Smooth muscle cell (in vitro differentiated cells): ENCODE measurements at regions not wholly inside any gene's neighbourhood (a gene's known extent, or its start where the extent isn't known, plus 50 kb on each side); places are given as distances from the start of the nearest gene placed in this dataset.
"Not testable (repeated sequence)": the region's sequence is repeated elsewhere in the genome, so short reads cannot be mapped to it uniquely, and the experiment has no call there.

Experiments
- DNase-seq: peaks from one replicate; lab custom pipeline; 2025; ENCODE audit not compliant: unreplicated experiment; lab: John Stamatoyannopoulos, UW
- H2AFZ ChIP-seq: fragments of 200-600 bp; sonication (generic); 2 replicates; pipeline ENCODE4 v1.6.0; 2016; ENCODE audit warnings: antibody characterized with exemption, low read depth, mild to moderate bottlenecking
- H3F3A ChIP-seq: fragments of 200-600 bp; sonication (generic); 2 replicates; pipeline ENCODE4 v1.6.0; 2017; ENCODE audit warnings: antibody characterized with exemption, low read depth
- H3K27ac ChIP-seq: fragments of 200-600 bp; sonication (generic); 2 replicates; pipeline ENCODE4 v1.5.1; 2016; ENCODE audit warnings: low read depth, mild to moderate bottlenecking
- H3K27me3 ChIP-seq: fragments of 200-600 bp; sonication (generic); 2 replicates; pipeline ENCODE4 v1.6.1; 2016; ENCODE audit warnings: low read depth, mild to moderate bottlenecking
- H3K36me3 ChIP-seq: fragments of 200-600 bp; sonication (generic); 2 replicates; pipeline ENCODE4 v1.5.1; 2016; ENCODE audit warnings: low read depth
- H3K4me1 ChIP-seq: fragments of 200-600 bp; sonication (generic); 2 replicates; pipeline ENCODE4 v1.5.1; 2016; ENCODE audit warnings: low read depth
- H3K4me2 ChIP-seq: fragments of 200-600 bp; sonication (generic); 2 replicates; pipeline ENCODE4 v1.6.0; 2016; ENCODE audit warnings: mild to moderate bottlenecking
- H3K4me3 ChIP-seq: fragments of 200-600 bp; sonication (generic); 2 replicates; pipeline ENCODE4 v1.5.1; 2016; ENCODE audit warnings: mild to moderate bottlenecking
- H3K79me2 ChIP-seq: fragments of 200-600 bp; sonication (generic); 2 replicates; pipeline ENCODE4 v1.6.0; 2016; ENCODE audit warnings: low read depth, mild to moderate bottlenecking
- H3K9ac ChIP-seq: fragments of 200-600 bp; sonication (generic); 2 replicates; pipeline ENCODE4 v1.6.0; 2016; ENCODE audit warnings: low read depth
- H3K9me3 ChIP-seq: fragments of 200-600 bp; sonication (generic); replicated peaks from 2 replicates; pipeline ENCODE4 v1.5.1; 2016; ENCODE audit warnings: low read depth
- H4K20me1 ChIP-seq: fragments of 200-600 bp; sonication (generic); 2 replicates; pipeline ENCODE4 v1.6.0; 2016; ENCODE audit warnings: low read depth
- CTCF ChIP-seq: fragments of 200-600 bp; sonication (generic); IDR thresholded peaks from 2 replicates; pipeline ENCODE4 v1.5.1; 2017; ENCODE audit warnings: borderline replicate concordance, mild to moderate bottlenecking, antibody characterized with exemption; ENCODE audit not compliant: insufficient read depth, poor library complexity, severe bottlenecking
- WGBS: methylation state at CpG from one replicate; pipeline ENCODE4 v1.1.7; 2016; ENCODE audit warnings: low lambda C conversion rate; 5-methylcytosine and 5-hydroxymethylcytosine counted together

- Histone ChIP-seq H3K36me3 (no peaks in the 10 kb centered on the region), H3K27me3 (no peaks in the 10 kb centered on the region), H3K4me3 (no peak overlapping the region), H3K4me2 (no peak overlapping the region), H3K9me3 (no peaks in the 10 kb centered on the region), H3K79me2 (no peaks in the 10 kb centered on the region), H3K27ac (no peak overlapping the region), H3F3A (no peaks in the 10 kb centered on the region), H3K9ac (no peak overlapping the region), H2AFZ (no peak overlapping the region), H4K20me1 (peaks cover 11% of the 10 kb centered on the region), H3K4me1 (no peaks in the 10 kb centered on the region)
- 100% methylated on average over 1 of the region's 1 CpG for WGBS
- TF ChIP-seq CTCF = no peak
- DNase-seq = no peak
Observed at GRCh38 chr15:81725590-81725989, 320.2 kb downstream of the MEX3B start.

- H3K9me3 ChIP-seq = no peaks in the 10 kb centered on the region
- no peak for DNase-seq
- no peak overlapping the region for H3K9ac ChIP-seq
- H3K79me2 ChIP-seq = no peaks in the 10 kb centered on the region
- no peak overlapping the region for H2AFZ ChIP-seq
- H3K36me3 ChIP-seq = no peaks in the 10 kb centered on the region
- no peaks in the 10 kb centered on the region for H3K27me3 ChIP-seq
- H3K4me3 ChIP-seq = no peak overlapping the region
- peak overlapping the region; percentile 63 for H3K4me2 ChIP-seq
- no peaks in the 10 kb centered on the region for H3K4me1 ChIP-seq
- peaks cover 11% of the 10 kb centered on the region for H4K20me1 ChIP-seq
- WGBS = 40% methylated on average over 2 of the region's 2 CpGs
- no peak for TF ChIP-seq CTCF
- peak overlapping the region; percentile 20 for H3K27ac ChIP-seq
- no peaks in the 10 kb centered on the region for H3F3A ChIP-seq
Observed at GRCh38 chr15:81724536-81724935, 321.3 kb downstream of the MEX3B start.

GRCh38 chr15:81723701-81724100 lies 322.1 kb downstream of the MEX3B start:
- TF ChIP-seq CTCF = no peak
- DNase-seq = no peak
- no peaks in the 10 kb centered on the region for H3K79me2 ChIP-seq

GRCh38 chr15:81723113-81723651 lies 322.6 kb downstream of the MEX3B start:
- peaks cover 11% of the 10 kb centered on the region for H4K20me1 ChIP-seq
- no peak for TF ChIP-seq CTCF
- peak overlapping the region; percentile 63 for H3K4me2 ChIP-seq
- DNase-seq = no peak
- no peak overlapping the region for H3K9ac ChIP-seq
- no peaks in the 10 kb centered on the region for H3K27me3 ChIP-seq
- H3K79me2 ChIP-seq = no peaks in the 10 kb centered on the region
- H3F3A ChIP-seq = no peaks in the 10 kb centered on the region
- H3K36me3 ChIP-seq = no peaks in the 10 kb centered on the region
- no peak overlapping the region for H3K4me3 ChIP-seq
- no peak overlapping the region for H3K27ac ChIP-seq
- H3K4me1 ChIP-seq = no peaks in the 10 kb centered on the region
- no peaks in the 10 kb centered on the region for H3K9me3 ChIP-seq
- H2AFZ ChIP-seq = no peak overlapping the region
- WGBS = 35% methylated on average over 5 of the region's 5 CpGs

More at GRCh38 chr15:81723701-81724100, 322.1 kb downstream of the MEX3B start:
- Histone ChIP-seq H3F3A (no peaks in the 10 kb centered on the region), H3K4me2 (peak overlapping the region; percentile 63), H3K36me3 (no peaks in the 10 kb centered on the region), H2AFZ (no peak overlapping the region), H4K20me1 (peaks cover 11% of the 10 kb centered on the region), H3K27ac (no peak overlapping the region), H3K9me3 (no peaks in the 10 kb centered on the region), H3K9ac (no peak overlapping the region), H3K27me3 (no peaks in the 10 kb centered on the region), H3K4me1 (no peaks in the 10 kb centered on the region), H3K4me3 (no peak overlapping the region)
- 37% methylated on average over 3 of the region's 3 CpGs for WGBS

GRCh38 chr15:81716468-81716867 lies 329.4 kb downstream of the MEX3B start:
- not testable (repeated sequence) for H3K27ac ChIP-seq, H4K20me1 ChIP-seq, H3K36me3 ChIP-seq, H3K9ac ChIP-seq, H3K4me2 ChIP-seq, H3K9me3 ChIP-seq, H3K79me2 ChIP-seq, DNase-seq, H3K4me1 ChIP-seq, H3K27me3 ChIP-seq, H2AFZ ChIP-seq, H3K4me3 ChIP-seq, H3F3A ChIP-seq
- 98% methylated on average over 2 of the region's 2 CpGs for WGBS
